Gastroesophageal sphincter (tissue), 4 donors: ENCODE measurements at regions not wholly inside any gene's neighbourhood (a gene's known extent, or its start where the extent isn't known, plus 50 kb on each side); places are given as distances from the start of the nearest gene placed in this dataset.

ENCODE experiments used
- ATAC-seq: fragments of 150-250 bp; one replicate; pipeline ENCODE4 v1.9.1; 2016; ENCODE audit warnings: mild to moderate bottlenecking, moderate library complexity
- H3K27ac ChIP-seq, 4 donors: fragments of 200-600 bp; sonication (generic) in 3 of 4; 1 replicate in 3 of 4; 2 replicates in 1 of 4; pipeline ENCODE4 v1.5.1; 2016 to 2019
- H3K27me3 ChIP-seq: fragments of 200-600 bp; sonication (generic); one replicate; pipeline ENCODE4 v1.5.1; 2019
- H3K36me3 ChIP-seq, 2 donors: fragments of 200-600 bp; sonication (generic); one replicate each; pipeline ENCODE4 v1.5.1; 2019; ENCODE audit warnings: control low read depth in 1 of 2
- H3K4me1 ChIP-seq, 3 donors: fragments of 200-600 bp; sonication (generic); 1 replicate in 2 of 3; 2 replicates in 1 of 3; pipeline ENCODE4 v1.5.1; 2016 to 2019; ENCODE audit warnings: control low read depth in 2 of 3
- H3K4me3 ChIP-seq, 2 donors: fragments of 200-600 bp; sonication (generic); one replicate each; pipeline ENCODE4 v1.5.1; 2019; ENCODE audit warnings: mild to moderate bottlenecking in 1 of 2, moderate library complexity in 1 of 2
- H3K9me3 ChIP-seq, 3 donors: fragments of 200-600 bp; sonication (generic); one replicate each; pipeline ENCODE4 v1.5.1; 2017 to 2019; ENCODE audit warnings: control low read depth in 2 of 3
- EP300 ChIP-seq: sonication (generic); formaldehyde crosslinking; IDR thresholded peaks from one replicate; pipeline ENCODE4 v1.6.1; 2017; ENCODE audit warnings: antibody characterized with exemption, mild to moderate bottlenecking
- POLR2A ChIP-seq, 2 donors: fragments of 450-650 bp; IDR thresholded peaks; one replicate each; pipeline ENCODE4 v1.6.1; 2017; ENCODE audit warnings: antibody characterized with exemption in 2 of 2, mild to moderate bottlenecking in 2 of 2, moderate library complexity in 1 of 2
- POLR2AphosphoS5 ChIP-seq: sonication (generic); formaldehyde crosslinking; IDR thresholded peaks from one replicate; pipeline ENCODE4 v1.6.1; 2017; ENCODE audit warnings: antibody characterized with exemption
- WGBS, 2 donors: methylation state at CpG; one replicate each; pipeline ENCODE4 v1.1.5; 2018; ENCODE audit warnings: low coverage in 1 of 2; 5-methylcytosine and 5-hydroxymethylcytosine counted together
- TF ChIP-seq, protein P1 (sequence below), 4 experiments: fragments of 200-600 bp in 2 of 4; fragments of 450-650 bp in 2 of 4; sonication (generic) in 1 of 4; IDR thresholded peaks; one replicate each; pipeline ENCODE4 v1.5.1; 2017 to 2019; ENCODE audit warnings: antibody characterized with exemption in 4 of 4, mild to moderate bottlenecking in 2 of 4, moderate library complexity in 2 of 4

GRCh38 chr9:124099860-124100259, 88.3 kb downstream of the LHX2 start:
- Histone ChIP-seq H3K4me3 (no peak overlapping the region), H3K4me1 (no peaks in the 10 kb centered on the region), H3K27ac (no peak overlapping the region), H3K9me3 (no peaks in the 10 kb centered on the region), H3K36me3 (no peaks in the 10 kb centered on the region), H3K27me3 (peaks cover 42% of the 10 kb centered on the region)
- no peak for ATAC-seq
- 77 to 85% methylated on average over 4 to 6 of the region's 6 CpGs for WGBS, 2 donors
- TF ChIP-seq, protein P1, sequence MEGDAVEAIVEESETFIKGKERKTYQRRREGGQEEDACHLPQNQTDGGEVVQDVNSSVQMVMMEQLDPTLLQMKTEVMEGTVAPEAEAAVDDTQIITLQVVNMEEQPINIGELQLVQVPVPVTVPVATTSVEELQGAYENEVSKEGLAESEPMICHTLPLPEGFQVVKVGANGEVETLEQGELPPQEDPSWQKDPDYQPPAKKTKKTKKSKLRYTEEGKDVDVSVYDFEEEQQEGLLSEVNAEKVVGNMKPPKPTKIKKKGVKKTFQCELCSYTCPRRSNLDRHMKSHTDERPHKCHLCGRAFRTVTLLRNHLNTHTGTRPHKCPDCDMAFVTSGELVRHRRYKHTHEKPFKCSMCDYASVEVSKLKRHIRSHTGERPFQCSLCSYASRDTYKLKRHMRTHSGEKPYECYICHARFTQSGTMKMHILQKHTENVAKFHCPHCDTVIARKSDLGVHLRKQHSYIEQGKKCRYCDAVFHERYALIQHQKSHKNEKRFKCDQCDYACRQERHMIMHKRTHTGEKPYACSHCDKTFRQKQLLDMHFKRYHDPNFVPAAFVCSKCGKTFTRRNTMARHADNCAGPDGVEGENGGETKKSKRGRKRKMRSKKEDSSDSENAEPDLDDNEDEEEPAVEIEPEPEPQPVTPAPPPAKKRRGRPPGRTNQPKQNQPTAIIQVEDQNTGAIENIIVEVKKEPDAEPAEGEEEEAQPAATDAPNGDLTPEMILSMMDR (IDR thresholded peaks at IDR 0.05), result no peak
- TF ChIP-seq EP300 (no peak), POLR2A (IDR thresholded peaks at IDR 0.05) (no peak), POLR2AphosphoS5 (no peak)

GRCh38 chr9:124101215-124101968, 89.8 kb downstream of the LHX2 start:
- Histone ChIP-seq H3K27me3 (peaks cover 54% of the 10 kb centered on the region), H3K36me3 (no peaks in the 10 kb centered on the region), H3K9me3 (no peaks in the 10 kb centered on the region), H3K27ac (no peak overlapping the region), H3K4me1 (no peaks in the 10 kb centered on the region), H3K4me3 (no peak overlapping the region)
- no peak for ATAC-seq
- TF ChIP-seq POLR2A (IDR thresholded peaks at IDR 0.05), result no peak
- TF ChIP-seq, protein P1 (IDR thresholded peaks at IDR 0.05), result no peak
- no peak for TF ChIP-seq EP300
- TF ChIP-seq POLR2AphosphoS5, result no peak
- WGBS, 2 donors, result 54 to 79% methylated on average over 2 to 6 of the region's 6 CpGs

DNA sequence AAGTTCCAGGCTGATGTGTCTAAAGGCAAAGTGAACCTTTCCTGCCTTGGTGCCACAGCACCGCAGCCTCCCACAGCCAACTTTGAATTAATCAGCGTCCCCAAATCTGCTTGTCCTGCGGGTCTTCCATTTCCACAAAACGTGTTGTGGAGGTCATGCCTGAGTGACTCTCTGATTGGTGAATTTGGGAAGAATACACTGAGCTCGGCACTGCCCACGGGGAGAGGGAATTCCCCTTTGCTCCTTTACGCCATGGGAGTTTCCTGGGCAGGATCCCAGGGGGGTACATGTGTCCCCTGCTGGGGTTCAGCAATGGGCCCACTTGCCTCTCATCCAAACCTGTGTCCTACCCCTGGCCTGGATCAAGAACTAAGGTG, 90.4 kb downstream of the LHX2 start:
- H3K4me3 ChIP-seq, result no peak overlapping the region
- no peak for TF ChIP-seq POLR2AphosphoS5
- TF ChIP-seq POLR2A (IDR thresholded peaks at IDR 0.05), result no peak
- TF ChIP-seq, protein P1 (IDR thresholded peaks at IDR 0.05), result no peak
- no peak for TF ChIP-seq EP300
- H3K27ac ChIP-seq, result no peak overlapping the region
- 48% methylated on average over 6 of the region's 7 CpGs; no CpG with 5 or more reads in 1 of the 2 donors for WGBS, 2 donors
- no peaks in the 10 kb centered on the region for H3K9me3 ChIP-seq
- H3K4me1 ChIP-seq, result no peaks in the 10 kb centered on the region
- H3K27me3 ChIP-seq, result peaks cover 56% of the 10 kb centered on the region
- H3K36me3 ChIP-seq, result no peaks in the 10 kb centered on the region
- no peak for ATAC-seq

GRCh38 chr9:124102363-124102762, 90.8 kb downstream of the LHX2 start:
- TF ChIP-seq POLR2A (IDR thresholded peaks at IDR 0.05) (no peak), EP300 (no peak), POLR2AphosphoS5 (no peak)
- TF ChIP-seq, protein P1 (IDR thresholded peaks at IDR 0.05), result no peak
- Histone ChIP-seq H3K27me3 (peaks cover 56% of the 10 kb centered on the region), H3K9me3 (no peaks in the 10 kb centered on the region), H3K4me1 (no peaks in the 10 kb centered on the region), H3K36me3 (no peaks in the 10 kb centered on the region), H3K4me3 (no peak overlapping the region), H3K27ac (no peak overlapping the region)
- 39 to 59% methylated on average over 2 to 3 of the region's 3 CpGs for WGBS, 2 donors
- ATAC-seq, result no peak

GRCh38 chr9:124105266-124105665, 93.7 kb downstream of the LHX2 start:
- Histone ChIP-seq H3K27me3 (peaks cover 47% of the 10 kb centered on the region), H3K4me1 (no peaks in the 10 kb centered on the region), H3K4me3 (no peak overlapping the region), H3K9me3 (no peaks in the 10 kb centered on the region), H3K27ac (no peak overlapping the region), H3K36me3 (no peaks in the 10 kb centered on the region)
- TF ChIP-seq POLR2A (IDR thresholded peaks at IDR 0.05), result no peak
- no peak for TF ChIP-seq EP300
- TF ChIP-seq POLR2AphosphoS5, result no peak
- TF ChIP-seq, protein P1 (IDR thresholded peaks at IDR 0.05), result no peak
- 50 to 59% methylated on average over 2 to 3 of the region's 3 CpGs for WGBS, 2 donors
- no peak for ATAC-seq
